BJ (cell line): ENCODE measurements at regions not wholly inside any gene's neighbourhood (a gene's known extent, or its start where the extent isn't known, plus 50 kb on each side); places are given as distances from the start of the nearest gene placed in this dataset.

ENCODE experiments used
- CTCF ChIA-PET: fragments of 350-600 bp; formaldehyde crosslinking; extraction: SDS; loops from one replicate; lab custom pipeline; 2021; ENCODE audit warnings: antibody characterized with exemption, inconsistent platforms; lab: Yijun Ruan, JAX
- POLR2A ChIA-PET: fragments of 300-600 bp; sonication (Branson Sonifier 250); formaldehyde crosslinking; extraction: SDS; loops from one replicate; lab custom pipeline; 2021; ENCODE audit warnings: antibody characterized with exemption; lab: Charles Lee
- DNase-seq: peaks from one replicate; pipeline ENCODE4 v3.0.0-alpha.2; 2011; ENCODE audit warnings: low read depth
- H3K27me3 ChIP-seq: 2 replicates; pipeline ENCODE4 v1.6.0; 2011; ENCODE audit warnings: low read length; ENCODE audit not compliant: control insufficient read depth, insufficient read depth
- H3K36me3 ChIP-seq: 2 replicates; pipeline ENCODE4 v1.5.1; 2011; ENCODE audit warnings: low read length; ENCODE audit not compliant: control insufficient read depth, insufficient read depth
- H3K4me3 ChIP-seq: 2 replicates; pipeline ENCODE4 v1.5.1; 2011; ENCODE audit warnings: low read depth, mild to moderate bottlenecking, control low read depth, low read length
- CTCF ChIP-seq: IDR thresholded peaks from 2 replicates; pipeline ENCODE4 v1.5.1; 2011; ENCODE audit warnings: low read depth, mild to moderate bottlenecking, control low read depth, inconsistent platforms, low read length, moderate library complexity; ENCODE audit not compliant: insufficient read depth

- Histone ChIP-seq H3K36me3 (no peaks in the 10 kb centered on the region), H3K4me3 (no peak overlapping the region), H3K27me3 (no peaks in the 10 kb centered on the region)
- CTCF ChIA-PET, result no interaction called here
- no peak for DNase-seq
- POLR2A ChIA-PET, result no interaction called here
- TF ChIP-seq CTCF, result no peak
Observed at GRCh38 chr6:128606611-128607010, 86.2 kb upstream of the PTPRK start.

DNA sequence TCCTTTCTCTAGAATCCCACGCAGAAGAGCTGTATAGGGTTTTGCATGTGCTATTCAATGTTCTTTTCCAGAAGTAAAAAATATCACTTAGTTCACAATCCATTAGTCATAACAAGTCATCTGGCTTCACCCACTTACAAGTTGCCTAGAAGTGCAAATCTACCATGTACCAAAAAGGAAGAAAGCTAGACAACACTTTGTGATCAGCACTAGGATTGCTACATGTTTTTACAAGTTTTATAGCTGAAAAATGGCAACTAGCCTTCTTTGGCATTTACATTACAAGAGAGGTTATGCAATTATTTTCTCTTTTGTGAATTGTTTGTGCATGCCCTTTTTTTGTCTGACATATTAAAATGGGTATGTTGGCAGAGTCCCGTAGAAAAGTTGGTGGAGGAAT, 85.6 kb upstream of the PTPRK start:
- Histone ChIP-seq H3K36me3 (no peaks in the 10 kb centered on the region), H3K27me3 (no peaks in the 10 kb centered on the region), H3K4me3 (no peak overlapping the region)
- peak; percentile 20 for DNase-seq
- TF ChIP-seq CTCF, result no peak
- ChIA-PET CTCF (no interaction called here), POLR2A (no interaction called here)

- POLR2A ChIA-PET, result interaction anchor here (0.8 kb wide), 1 partner anchor 31 kb away, joined by 3 read pairs; no protein-coding TSS in a partner anchor
- TF ChIP-seq CTCF, result no peak
- Histone ChIP-seq H3K4me3 (no peak overlapping the region), H3K27me3 (no peaks in the 10 kb centered on the region), H3K36me3 (no peaks in the 10 kb centered on the region)
- no peak for DNase-seq
- CTCF ChIA-PET, result interaction anchor here (0.5 kb wide), 1 partner anchor 198 kb away, joined by 3 read pairs; no protein-coding TSS in a partner anchor
Observed at GRCh38 chr6:128601060-128601459, 80.7 kb upstream of the PTPRK start.

GRCh38 chr6:128600397-128600951, 80.1 kb upstream of the PTPRK start:
- TF ChIP-seq CTCF, result no peak
- POLR2A ChIA-PET, result interaction anchor here (0.8 kb wide), 1 partner anchor 31 kb away, joined by 3 read pairs; no protein-coding TSS in a partner anchor

DNA sequence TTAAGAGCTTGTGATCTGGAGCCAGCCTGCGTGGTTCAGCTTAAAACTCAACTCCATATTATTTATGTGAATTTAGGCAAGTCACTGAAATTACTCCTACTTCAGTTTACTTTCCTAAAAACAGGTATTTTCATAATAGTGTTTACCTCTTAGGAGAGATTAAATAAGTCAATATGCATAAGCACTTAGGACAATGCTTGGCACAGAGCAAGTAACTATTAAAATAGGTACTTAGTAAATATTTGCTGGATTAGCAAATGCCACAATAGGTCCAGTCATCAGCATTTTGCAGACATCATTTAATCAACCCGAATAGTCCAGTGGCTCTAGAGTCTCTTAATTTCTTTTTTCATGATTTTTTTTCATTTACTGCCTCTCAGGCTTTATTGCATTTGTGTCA, 78.6 kb upstream of the PTPRK start:
- ChIA-PET CTCF (no interaction called here), POLR2A (no interaction called here)
- no peak for DNase-seq

More at GRCh38 chr6:128600397-128600951, 80.1 kb upstream of the PTPRK start:
- H3K4me3 ChIP-seq, result no peak overlapping the region
- CTCF ChIA-PET, result interaction anchor here (0.5 to 0.7 kb wide), 2 partner anchors 197 to 482 kb away, joined by 3 read pairs; no protein-coding TSS in a partner anchor
- peak; percentile 86 for DNase-seq
- H3K36me3 ChIP-seq, result no peaks in the 10 kb centered on the region
- no peaks in the 10 kb centered on the region for H3K27me3 ChIP-seq

More for the DNA sequence above, 78.6 kb upstream of the PTPRK start:
- Histone ChIP-seq H3K36me3 (no peaks in the 10 kb centered on the region), H3K27me3 (no peaks in the 10 kb centered on the region), H3K4me3 (no peak overlapping the region)
- TF ChIP-seq CTCF, result no peak
